HG02970 (cell line): ENCODE measurements at regions not wholly inside any gene's neighbourhood (a gene's known extent, or its start where the extent isn't known, plus 50 kb on each side); places are given as distances from the start of the nearest gene placed in this dataset.

Source experiments
- ATAC-seq: cut with Tn5 transposase; IDR thresholded peaks from one replicate; pipeline ENCODE4 v1.9.1; 2021; ENCODE audit warnings: mild to moderate bottlenecking, moderate library complexity, moderate number of reproducible peaks; ENCODE audit not compliant: unreplicated experiment, low FRiP score

DNA sequence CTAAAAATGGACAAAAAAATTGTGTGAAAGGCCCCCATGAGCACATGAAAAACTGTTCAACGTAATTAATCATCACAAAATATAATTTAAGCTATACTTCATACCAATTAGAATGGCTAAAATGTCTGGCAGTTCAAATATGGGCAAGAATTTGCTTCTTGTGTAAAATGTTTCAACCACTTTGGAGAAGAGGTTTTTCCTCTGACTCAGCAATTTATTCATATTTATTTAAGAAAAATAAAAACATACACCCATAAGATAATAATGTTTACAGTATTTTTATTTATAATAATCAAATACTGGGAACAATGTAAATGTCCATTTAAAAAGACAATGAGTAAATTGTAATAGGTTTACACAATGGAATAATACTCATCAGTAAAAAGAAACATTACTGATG, 395.1 kb upstream of the KHDRBS2 start:
- no peak for ATAC-seq

- no peak for ATAC-seq
Measured at GRCh38 chr6:62672989-62673388, 387.0 kb upstream of the KHDRBS2 start.

- no peak for ATAC-seq
Measured at GRCh38 chr6:62670490-62671223, 384.6 kb upstream of the KHDRBS2 start.

DNA sequence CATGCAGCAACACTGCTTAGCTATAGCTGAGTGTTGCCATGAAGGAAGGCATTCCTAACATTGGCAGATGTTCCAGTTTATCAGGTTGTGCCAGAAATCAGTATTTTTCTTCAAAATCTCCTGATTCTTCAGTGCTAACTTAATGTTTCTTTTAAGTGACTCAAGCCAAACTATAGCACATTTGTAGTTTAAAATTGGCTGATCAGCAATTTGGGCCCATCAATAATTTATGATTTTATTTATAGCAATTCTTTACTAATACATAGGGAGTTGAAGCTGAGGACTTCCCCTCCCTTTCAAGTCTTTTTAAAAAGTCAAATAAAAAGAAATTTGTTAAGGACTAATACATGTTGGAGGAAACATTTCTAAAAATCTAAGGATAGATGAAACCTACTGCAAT, 383.8 kb upstream of the KHDRBS2 start:
- ATAC-seq, result no peak

- ATAC-seq, result no peak
Measured at GRCh38 chr6:62652692-62653328, 366.8 kb upstream of the KHDRBS2 start.

DNA sequence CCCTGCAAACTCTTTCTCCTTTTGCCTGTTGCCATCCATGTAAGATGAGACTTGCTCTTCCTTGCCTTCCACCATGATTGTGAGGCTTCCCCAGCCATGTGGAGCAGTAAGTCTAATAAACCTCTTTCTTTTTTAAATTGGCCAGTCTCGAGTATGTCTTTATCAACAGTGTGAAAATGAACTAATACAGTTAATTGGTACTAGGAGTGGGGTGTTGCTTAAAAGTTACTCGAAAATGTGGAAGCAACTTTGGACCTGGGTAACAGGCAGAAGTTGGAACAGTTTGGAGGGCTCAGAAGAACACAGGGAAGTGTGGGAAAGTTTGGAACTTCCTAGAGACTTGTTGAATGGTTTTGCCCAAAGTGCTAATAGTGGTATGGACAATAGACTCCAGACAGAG, 359.2 kb upstream of the KHDRBS2 start:
- no peak for ATAC-seq

DNA sequence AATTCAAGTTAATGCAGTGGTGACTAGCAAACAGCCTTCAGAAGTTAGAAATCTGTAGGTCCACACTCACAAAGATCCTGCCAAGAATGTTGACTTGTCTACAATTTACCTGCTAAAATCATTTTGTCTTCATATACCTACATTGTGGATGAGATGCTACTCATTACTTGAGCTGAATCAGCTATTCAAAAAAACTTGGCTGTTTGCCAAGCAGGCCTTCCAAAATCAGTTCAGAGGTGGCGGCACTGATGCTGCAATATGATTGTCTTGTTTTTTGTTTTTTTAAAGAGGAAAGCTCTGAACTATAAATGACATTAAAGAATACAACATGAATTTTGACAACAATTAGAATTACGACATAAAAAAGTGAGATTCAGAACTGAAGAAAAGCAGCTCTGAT, 354.7 kb upstream of the KHDRBS2 start:
- no peak for ATAC-seq

DNA sequence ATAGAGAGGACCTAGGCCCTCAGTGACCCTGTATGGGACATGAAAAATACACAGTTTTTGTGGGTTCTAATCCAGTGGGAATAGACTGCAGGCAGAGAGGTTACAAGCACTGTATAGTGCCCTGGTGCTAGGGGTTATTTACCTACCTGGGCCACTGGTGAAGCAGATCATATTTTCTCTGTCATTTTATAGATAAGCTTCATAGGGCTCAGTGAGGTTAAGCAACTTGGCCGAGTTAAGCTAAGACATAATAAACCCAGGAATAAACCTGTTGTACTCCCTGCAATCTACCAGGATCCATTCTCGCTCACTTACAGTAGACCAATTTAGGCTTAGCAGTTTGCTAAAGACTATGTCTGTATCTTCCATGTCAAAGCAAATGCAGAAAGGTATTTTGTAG, 340.6 kb upstream of the KHDRBS2 start:
- ATAC-seq, result no peak

DNA sequence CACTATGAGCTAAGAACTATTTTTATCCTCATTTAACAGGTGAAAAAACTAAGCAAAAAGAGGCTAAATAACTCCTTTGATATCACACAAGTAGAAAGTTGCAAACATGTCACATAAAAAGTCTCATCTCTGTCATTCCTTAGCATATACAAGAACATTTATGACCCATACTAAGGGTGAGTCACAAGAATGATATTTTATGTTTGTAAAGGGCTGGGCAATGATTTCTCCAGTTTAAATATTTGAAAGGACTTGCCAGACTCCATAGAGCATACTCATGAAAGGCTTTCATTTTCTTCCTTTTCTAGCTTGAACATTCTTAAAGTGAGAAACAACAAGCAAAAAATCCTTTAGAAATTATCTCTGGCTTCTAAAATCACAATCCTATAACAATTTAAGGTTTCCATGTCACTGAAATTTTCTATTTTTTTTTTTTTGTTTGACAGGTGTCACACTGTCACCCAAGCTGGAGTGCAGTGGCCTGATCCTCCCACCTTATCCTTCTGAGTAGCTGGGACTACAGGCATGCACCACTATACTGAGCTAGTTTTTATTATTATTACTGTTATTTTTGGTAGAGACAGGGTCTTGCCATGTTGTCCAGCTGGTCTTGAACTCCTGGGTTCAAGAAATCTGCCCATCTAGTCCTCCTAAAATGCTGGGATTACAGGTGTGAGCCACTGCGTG, 338.0 kb upstream of the KHDRBS2 start:
- ATAC-seq, result no peak

GRCh38 chr6:62615366-62616015, 329.5 kb upstream of the KHDRBS2 start:
- ATAC-seq, result no peak

DNA sequence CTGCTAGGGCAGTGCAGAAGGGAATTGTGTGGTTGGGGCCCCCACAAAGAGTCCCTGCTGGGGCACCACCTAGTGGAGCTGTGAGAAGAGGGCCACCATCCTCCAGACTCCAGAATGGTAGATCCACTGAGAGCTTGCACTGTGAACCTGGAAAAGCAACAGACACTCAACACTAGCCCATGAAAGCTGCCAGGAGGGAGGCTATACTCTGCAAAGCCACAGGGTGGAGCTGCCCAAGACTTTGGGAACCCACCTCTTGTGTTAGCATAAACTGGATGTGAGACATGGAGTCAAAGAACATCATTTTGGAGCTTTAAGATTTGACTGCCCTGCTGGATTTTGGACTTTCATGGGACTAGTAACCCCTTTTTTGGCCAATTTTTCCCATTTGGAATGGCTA, 328.4 kb upstream of the KHDRBS2 start:
- ATAC-seq, result no peak

- ATAC-seq, result no peak
Measured at GRCh38 chr6:62613928-62614327, 327.9 kb upstream of the KHDRBS2 start.

DNA sequence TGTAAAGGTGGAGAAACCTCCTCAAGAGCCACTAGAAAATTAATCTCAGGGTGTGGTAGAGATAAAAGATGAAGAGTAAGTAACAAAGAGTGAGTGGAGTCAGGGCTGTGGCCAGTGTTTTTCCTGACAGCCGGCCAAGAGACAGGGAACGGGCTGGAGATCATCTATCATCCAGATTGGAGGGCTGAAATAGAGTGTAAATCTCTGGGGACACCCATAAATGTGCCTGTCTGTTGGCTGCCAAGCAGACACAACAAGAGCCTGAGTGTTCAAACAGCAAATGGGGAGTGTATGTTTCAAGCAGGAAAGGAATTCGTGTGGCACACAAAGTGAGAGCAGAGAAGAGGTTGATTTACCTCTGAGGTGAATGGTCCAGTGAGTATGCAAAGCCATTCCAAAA, 326.4 kb upstream of the KHDRBS2 start:
- no peak for ATAC-seq

DNA sequence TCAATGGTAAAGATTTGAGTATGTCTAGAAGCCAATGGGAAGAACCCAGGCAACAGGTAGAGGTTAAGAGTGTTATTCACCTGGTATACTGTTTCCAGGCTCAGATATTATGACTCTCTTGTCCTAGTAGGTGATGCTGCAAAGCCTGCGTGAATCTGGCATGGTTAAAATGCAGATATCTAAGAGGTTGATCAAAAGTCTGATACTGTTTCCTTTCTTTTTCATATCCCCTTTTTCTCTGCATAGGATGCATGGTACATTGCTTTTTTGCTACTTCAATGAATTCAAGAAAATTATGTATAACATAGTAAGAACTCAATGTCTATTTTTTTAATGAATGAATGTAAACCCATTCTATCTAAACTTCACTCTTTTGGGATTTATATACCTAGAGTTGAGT, 284.3 kb upstream of the KHDRBS2 start:
- ATAC-seq, result no peak

DNA sequence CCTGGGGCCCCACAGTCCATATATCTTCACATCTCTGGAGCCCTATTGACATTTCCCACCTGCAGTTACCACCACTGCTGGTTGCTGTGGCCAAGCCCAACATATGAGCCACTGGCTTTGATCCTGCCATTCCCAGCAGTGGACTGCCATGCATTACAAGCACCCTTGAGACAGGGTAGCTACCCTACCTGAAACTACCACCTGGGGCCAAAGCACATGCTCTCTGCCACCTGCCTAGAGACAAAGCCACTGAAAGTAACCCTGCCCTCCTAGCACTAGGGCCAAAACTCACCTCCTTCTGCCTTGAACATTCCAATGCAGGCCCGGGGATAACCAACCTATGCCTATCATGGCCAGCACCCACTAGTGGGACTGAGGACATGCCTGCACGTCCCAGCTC, 255.5 kb upstream of the KHDRBS2 start:
- no peak for ATAC-seq

DNA sequence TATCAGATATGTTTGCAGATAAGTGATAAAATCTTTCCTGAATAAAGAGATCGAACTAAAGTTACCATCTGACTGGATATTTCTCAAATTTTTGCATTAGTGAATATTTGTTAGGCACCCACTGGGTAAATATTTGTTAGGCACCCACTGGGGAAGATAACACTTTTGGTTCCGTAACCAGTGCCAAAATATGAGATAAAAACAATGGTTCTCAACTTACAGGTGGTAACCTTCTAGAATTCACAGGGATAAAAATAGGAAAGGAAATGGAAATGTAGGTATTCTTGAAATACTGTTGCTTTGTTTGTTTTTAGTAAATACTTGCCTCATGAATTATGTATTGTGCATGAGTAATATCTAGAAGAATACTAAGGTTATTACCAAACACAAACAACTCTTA, 245.0 kb upstream of the KHDRBS2 start:
- ATAC-seq, result no peak

GRCh38 chr6:62528894-62529526, 243.0 kb upstream of the KHDRBS2 start:
- ATAC-seq, result no peak

DNA sequence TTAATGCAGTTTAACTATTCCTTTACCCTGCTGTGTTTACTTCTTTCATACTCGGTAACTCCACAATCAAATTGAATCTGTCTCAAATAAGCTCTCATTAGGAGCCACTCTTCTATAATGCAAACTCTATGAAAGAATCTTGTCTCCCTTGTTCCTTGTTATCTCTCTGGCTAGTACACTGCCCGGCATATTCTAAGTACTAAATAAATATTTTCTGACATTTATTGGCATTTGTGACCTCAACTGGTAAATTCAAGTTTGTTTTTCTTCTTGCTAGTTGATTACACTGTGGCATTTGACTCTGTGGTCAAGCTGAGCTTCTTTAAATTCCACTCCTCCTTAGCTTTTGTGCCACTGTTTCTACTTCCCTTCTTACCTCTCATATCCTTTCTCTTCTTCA, 237.6 kb upstream of the KHDRBS2 start:
- no peak for ATAC-seq

DNA sequence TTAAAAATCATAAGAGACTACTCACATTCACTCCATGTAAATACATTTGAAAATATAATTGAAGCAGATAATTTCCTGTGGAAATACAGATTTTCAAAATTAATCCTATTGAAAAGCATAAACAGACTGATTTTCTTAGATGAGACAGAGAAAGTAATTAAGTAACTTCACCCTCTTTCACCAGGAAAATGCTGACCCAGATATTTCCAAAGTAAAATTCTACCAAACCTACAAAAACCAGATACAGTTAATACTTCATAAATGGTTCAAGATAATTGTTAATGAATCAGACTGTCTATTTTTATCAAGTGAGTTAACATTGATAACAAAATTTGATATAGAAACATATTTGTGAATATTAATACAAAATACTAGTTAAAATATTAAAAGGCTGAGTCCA, 233.5 kb upstream of the KHDRBS2 start:
- no peak for ATAC-seq

DNA sequence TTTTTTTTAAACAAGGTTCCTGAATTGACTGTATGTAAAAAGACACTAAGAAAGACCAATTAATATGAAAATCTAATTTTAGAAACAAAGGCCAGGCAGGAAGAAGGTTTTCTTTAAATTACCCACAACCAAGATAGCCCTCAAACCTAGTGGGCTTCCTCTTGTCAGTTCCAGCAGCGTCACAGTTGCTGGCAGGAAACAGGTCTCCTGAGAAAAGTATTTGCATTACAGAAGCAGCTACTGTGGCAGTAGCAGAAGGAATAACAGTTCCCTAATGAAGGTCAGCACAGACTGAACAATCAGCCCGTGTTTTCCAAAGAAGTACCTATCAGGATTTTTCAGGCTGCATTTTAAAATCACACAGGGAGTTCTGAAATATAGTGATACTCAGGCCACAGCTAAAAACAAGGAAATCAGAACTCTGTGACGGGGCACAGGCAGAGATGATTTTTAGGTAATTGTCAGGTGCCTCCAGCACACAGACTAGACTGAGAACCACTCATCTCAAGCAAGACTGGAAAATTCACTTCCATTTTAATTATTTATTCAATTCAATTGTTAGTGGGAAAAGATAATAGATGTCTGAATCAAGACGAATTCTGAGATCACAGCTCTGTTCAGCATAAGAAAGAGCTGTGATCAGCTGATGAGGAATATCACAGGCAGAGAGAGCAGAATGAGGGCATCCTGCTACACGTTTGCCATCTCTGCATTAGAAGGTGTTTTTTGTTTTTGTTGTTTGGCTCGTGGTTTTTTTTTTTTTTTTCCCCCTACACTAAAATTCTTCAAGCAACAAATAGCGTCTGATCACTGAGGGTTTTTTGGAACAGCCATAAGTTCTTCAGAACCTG, 230.5 kb upstream of the KHDRBS2 start:
- no peak for ATAC-seq
